ENCODE measurements at regions not wholly inside any gene's neighbourhood (a gene's known extent, or its start where the extent isn't known, plus 50 kb on each side); places are given as distances from the start of the nearest gene placed in this dataset.
"Not testable (repeated sequence)": the region's sequence is repeated elsewhere in the genome, so short reads cannot be mapped to it uniquely, and the experiment has no call there.

DNA sequence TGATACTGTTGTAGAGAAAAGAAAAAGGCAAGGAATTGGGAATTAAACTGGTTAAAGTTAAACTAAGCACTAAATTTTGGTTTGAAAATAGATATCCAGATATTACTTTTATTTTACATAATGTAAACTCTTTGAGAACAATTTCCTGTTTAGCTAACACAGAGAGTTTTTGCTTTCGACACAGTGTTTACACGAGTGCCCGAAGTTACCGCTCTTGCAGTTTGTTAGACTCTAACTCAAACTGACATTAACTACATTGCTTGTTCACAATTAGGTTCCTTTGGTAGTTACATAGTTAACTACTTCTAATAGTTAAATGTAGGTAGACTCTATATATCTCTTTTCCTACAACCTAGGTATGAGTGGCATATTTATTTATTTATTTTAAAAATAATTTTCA, 117.1 kb upstream of the CHD1 start:
- Histone ChIP-seq H3K79me2 (ENCODE audit: control insufficient read depth, insufficient read depth, low read length) (no peaks in the 10 kb centered on the region), H2AFZ (ENCODE audit: low read length) (no peak overlapping the region), H3K4me1 (ENCODE audit: control insufficient read depth, extremely low read depth, insufficient read depth, low read length) (no peaks in the 10 kb centered on the region), H3K4me2 (ENCODE audit: extremely low read depth, insufficient read depth, low read length) (no peak overlapping the region), H3K4me3 (replicated peaks in 1 of 4; ENCODE audit: control extremely low read depth in 1 of 4, insufficient read depth in 1 of 4, low read depth in 3 of 4, low read length in 4 of 4) (peak overlapping the region in 1 of 4 experiments; percentile 41), H4K20me1 (ENCODE audit: control insufficient read depth, extremely low read depth, insufficient read depth, low read length) (no peaks in the 10 kb centered on the region), H3K9ac (ENCODE audit: insufficient read depth, low read length) (no peak overlapping the region), H3K27ac (ENCODE audit: insufficient read depth, low read length) (no peak overlapping the region), H3K36me3 (ENCODE audit: control insufficient read depth, insufficient read depth, low read length) (no peaks in the 10 kb centered on the region), H3K27me3 (ENCODE audit: control insufficient read depth, insufficient read depth, low read length) (no peaks in the 10 kb centered on the region), H3K9me3 (ENCODE audit: control insufficient read depth, insufficient read depth, low read depth, low read length) (no peaks in the 10 kb centered on the region)
- TF ChIP-seq, protein P1, sequence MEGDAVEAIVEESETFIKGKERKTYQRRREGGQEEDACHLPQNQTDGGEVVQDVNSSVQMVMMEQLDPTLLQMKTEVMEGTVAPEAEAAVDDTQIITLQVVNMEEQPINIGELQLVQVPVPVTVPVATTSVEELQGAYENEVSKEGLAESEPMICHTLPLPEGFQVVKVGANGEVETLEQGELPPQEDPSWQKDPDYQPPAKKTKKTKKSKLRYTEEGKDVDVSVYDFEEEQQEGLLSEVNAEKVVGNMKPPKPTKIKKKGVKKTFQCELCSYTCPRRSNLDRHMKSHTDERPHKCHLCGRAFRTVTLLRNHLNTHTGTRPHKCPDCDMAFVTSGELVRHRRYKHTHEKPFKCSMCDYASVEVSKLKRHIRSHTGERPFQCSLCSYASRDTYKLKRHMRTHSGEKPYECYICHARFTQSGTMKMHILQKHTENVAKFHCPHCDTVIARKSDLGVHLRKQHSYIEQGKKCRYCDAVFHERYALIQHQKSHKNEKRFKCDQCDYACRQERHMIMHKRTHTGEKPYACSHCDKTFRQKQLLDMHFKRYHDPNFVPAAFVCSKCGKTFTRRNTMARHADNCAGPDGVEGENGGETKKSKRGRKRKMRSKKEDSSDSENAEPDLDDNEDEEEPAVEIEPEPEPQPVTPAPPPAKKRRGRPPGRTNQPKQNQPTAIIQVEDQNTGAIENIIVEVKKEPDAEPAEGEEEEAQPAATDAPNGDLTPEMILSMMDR (conservative IDR thresholded peaks at IDR 0.05 in 1 of 2, IDR thresholded peaks at IDR 0.05 in 1 of 2; ENCODE audit: low read depth in 1 of 2, low read length in 2 of 2) = no peak
- no peak for TF ChIP-seq EZH2 (IDR thresholded peaks at IDR 0.05; ENCODE audit: low read length, missing control alignments)
- DNase-seq (ENCODE audit: low read depth in 2 of 2) = peak in 1 of 2 donors; percentile 37

DNA sequence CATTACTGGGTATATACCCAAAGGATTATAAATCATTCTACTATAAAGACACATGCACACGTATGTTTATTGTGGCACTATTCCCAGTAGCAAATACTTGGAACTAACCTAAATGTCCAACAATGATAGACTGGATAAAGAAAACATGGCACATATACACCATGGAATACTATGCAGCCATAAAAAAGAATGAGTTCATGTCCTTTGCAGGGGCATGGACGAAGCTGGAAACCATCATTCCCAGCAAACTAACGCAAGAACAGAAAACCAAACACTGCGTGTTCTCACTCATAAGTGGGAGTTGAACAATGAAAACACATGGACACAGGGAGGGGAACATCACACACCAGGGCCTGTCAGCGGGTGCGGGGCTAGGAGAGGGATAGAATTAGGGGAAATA, 114.5 kb upstream of the CHD1 start:
- not testable (repeated sequence) for H3K4me1 ChIP-seq (ENCODE audit: control insufficient read depth, extremely low read depth, insufficient read depth, low read length); H3K4me2 ChIP-seq (ENCODE audit: extremely low read depth, insufficient read depth, low read length); H4K20me1 ChIP-seq (ENCODE audit: control insufficient read depth, extremely low read depth, insufficient read depth, low read length); H3K36me3 ChIP-seq (ENCODE audit: control insufficient read depth, insufficient read depth, low read length); H2AFZ ChIP-seq (ENCODE audit: low read length); DNase-seq (ENCODE audit: low read depth in 2 of 2); H3K27me3 ChIP-seq (ENCODE audit: control insufficient read depth, insufficient read depth, low read length); H3K79me2 ChIP-seq (ENCODE audit: control insufficient read depth, insufficient read depth, low read length); H3K4me3 ChIP-seq (replicated peaks in 1 of 4; ENCODE audit: control extremely low read depth in 1 of 4, insufficient read depth in 1 of 4, low read depth in 3 of 4, low read length in 4 of 4); H3K9me3 ChIP-seq (ENCODE audit: control insufficient read depth, insufficient read depth, low read depth, low read length); H3K9ac ChIP-seq (ENCODE audit: insufficient read depth, low read length); H3K27ac ChIP-seq (ENCODE audit: insufficient read depth, low read length)

DNA sequence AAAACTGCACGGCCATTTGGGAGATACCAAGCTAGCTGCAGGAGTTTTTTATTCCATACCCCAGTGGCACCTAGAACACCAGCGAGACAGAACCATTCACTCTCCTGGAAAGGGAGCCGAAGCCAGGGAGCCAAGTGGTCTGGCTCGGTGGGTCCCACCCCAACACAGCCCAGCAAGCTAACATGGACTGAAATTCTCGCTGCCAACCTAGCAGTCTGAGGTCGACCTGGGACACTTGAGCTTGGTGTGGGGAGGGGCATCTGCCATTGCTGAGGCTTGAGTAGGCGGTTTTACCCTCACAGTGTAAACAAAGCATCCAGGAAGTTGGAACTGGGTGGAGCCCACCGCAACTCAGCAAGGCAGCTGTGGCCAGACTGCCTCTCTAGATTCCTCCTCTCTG, 108.9 kb upstream of the CHD1 start:
- Histone ChIP-seq H3K9ac (ENCODE audit: insufficient read depth, low read length) (no peak overlapping the region), H3K36me3 (ENCODE audit: control insufficient read depth, insufficient read depth, low read length) (no peaks in the 10 kb centered on the region), H3K4me2 (ENCODE audit: extremely low read depth, insufficient read depth, low read length) (no peak overlapping the region), H3K27ac (ENCODE audit: insufficient read depth, low read length) (no peak overlapping the region), H3K27me3 (ENCODE audit: control insufficient read depth, insufficient read depth, low read length) (no peaks in the 10 kb centered on the region), H4K20me1 (ENCODE audit: control insufficient read depth, extremely low read depth, insufficient read depth, low read length) (no peaks in the 10 kb centered on the region), H3K9me3 (ENCODE audit: control insufficient read depth, insufficient read depth, low read depth, low read length) (no peaks in the 10 kb centered on the region), H3K4me3 (replicated peaks in 1 of 4; ENCODE audit: control extremely low read depth in 1 of 4, insufficient read depth in 1 of 4, low read depth in 3 of 4, low read length in 4 of 4) (no peak overlapping the region), H2AFZ (ENCODE audit: low read length) (peak overlapping the region; percentile 36), H3K4me1 (ENCODE audit: control insufficient read depth, extremely low read depth, insufficient read depth, low read length) (peaks cover 3% of the 10 kb centered on the region), H3K79me2 (ENCODE audit: control insufficient read depth, insufficient read depth, low read length) (no peaks in the 10 kb centered on the region)
- TF ChIP-seq, protein P1 (conservative IDR thresholded peaks at IDR 0.05 in 1 of 2, IDR thresholded peaks at IDR 0.05 in 1 of 2; ENCODE audit: low read depth in 1 of 2, low read length in 2 of 2) = no peak
- TF ChIP-seq EZH2 (IDR thresholded peaks at IDR 0.05; ENCODE audit: low read length, missing control alignments) = no peak
- no peak for DNase-seq (ENCODE audit: low read depth in 2 of 2)

Data from fibroblast of lung (primary cell).